Skeletal muscle cell (primary cell): ENCODE measurements at regions not wholly inside any gene's neighbourhood (a gene's known extent, or its start where the extent isn't known, plus 50 kb on each side); places are given as distances from the start of the nearest gene placed in this dataset.
A peak's percentile ranks its signal among the peaks of the same experiment; 100 is the strongest.
"Not testable (repeated sequence)": the region's sequence is repeated elsewhere in the genome, so short reads cannot be mapped to it uniquely, and the experiment has no call there.

Experiments used
- DNase-seq: peaks from one replicate; pipeline ENCODE4 v3.0.0-alpha.2; 2010; ENCODE audit warnings: low read depth
- H3K4me3 ChIP-seq: 2 replicates; pipeline ENCODE4 v1.5.1; 2011; ENCODE audit warnings: low read depth, mild to moderate bottlenecking, control low read depth, low read length, moderate library complexity

DNA sequence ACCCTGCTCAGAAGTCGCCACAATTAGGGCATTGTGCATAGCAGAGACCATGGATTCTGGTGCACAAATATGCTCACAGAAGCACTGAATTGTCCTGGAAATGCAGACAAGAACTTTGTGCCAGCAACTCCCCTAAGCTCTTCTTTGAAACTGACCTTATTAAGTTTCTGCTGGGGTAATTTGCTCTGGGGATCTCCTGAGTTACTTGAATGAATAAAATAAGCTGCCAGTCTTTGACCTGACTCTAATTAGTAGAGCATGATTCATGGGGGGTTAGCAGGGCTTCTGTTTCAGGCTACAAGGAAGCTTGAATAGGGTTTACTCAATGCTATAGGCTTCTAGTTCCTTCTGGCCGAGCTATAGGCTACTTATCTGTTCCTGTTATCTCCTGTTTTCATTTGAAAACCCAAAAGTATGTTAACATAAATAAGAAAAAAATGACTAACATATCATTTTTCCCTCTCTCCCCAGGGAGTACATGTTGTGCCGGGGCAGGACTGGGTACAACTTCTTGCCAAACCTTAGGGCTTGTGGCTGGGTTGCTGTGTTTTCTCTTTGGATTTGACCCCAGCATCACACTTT lies 169.0 kb upstream of the TMEM229A start:
- no peak for DNase-seq
- H3K4me3 ChIP-seq = no peak overlapping the region

DNA sequence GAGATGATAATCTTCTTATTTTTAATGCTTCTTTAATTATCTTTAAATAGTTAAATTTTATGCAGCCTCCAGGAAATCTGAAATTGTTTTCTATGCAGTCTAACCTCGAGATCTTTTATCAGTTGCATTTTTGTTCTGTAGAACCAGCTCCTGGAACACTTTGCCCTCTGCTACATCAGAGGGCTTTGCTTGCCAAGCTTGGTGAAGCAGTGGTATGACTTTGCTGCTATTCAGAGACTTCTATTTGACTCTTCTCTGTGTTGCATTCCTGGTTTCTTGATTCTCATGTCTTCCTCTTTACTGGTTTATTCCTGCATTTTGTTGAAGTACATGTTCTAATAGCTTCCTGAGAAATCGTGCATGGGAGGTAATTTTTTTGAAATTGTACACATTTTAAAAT lies 163.7 kb upstream of the TMEM229A start:
- H3K4me3 ChIP-seq = no peak overlapping the region
- DNase-seq = no peak

DNA sequence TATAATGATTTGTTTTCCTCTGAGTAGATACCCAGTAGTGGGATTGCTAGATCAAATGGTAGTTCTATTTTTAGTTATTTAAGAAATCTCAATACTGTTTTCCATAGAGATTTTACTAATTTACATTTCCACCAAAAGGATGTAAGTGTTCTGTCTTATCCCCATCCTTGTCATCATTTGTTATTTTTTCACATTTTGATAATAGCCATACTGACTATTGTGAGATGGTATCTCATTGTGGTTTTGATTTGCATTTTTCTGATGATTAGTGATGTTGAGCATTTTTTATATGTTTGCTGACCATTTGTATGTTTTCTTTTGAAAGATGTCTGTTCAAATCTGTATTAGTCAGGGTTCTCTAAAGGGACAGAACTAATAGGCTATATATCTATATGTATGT lies 160.0 kb upstream of the TMEM229A start:
- DNase-seq = no peak
- H3K4me3 ChIP-seq = no peak overlapping the region

DNA sequence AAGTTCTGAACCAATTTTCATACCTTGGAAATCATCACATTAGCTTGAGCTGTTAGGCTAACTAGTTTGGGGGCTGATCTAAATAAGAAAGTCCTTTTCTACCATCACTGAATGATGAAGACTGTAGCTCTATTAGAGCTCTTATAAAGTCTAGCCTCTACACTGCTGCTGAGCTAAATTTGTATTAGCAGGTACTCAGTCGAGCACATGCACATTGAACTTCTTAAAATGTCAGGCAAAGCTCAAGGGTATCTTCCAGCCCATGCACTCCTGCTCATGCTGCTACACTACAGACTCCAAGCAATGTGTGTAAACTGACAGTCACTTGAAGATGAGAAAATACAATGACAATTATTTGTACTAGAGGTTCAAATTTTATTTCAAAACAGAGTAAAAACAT lies 158.8 kb upstream of the TMEM229A start:
- H3K4me3 ChIP-seq = no peak overlapping the region
- DNase-seq = no peak

DNA sequence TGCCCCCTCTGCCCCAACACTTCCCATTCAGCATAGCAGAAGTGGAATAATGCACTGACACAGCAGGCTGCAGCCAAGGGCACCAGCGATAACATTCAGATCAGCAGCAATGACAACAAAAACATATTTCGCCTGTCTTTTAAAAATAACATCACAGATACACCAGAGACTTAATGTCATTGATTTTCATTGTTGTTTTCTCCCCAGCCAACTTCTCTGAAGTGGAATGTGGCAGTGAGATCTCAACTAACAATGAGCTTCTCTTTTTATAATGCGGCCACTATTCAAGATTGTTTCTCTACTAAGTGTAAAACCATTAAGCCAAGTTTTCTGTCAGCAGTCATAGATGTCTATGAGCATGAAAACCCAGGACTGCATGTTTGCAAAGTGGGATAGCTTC lies 158.2 kb upstream of the TMEM229A start:
- no peak overlapping the region for H3K4me3 ChIP-seq
- DNase-seq = no peak

DNA sequence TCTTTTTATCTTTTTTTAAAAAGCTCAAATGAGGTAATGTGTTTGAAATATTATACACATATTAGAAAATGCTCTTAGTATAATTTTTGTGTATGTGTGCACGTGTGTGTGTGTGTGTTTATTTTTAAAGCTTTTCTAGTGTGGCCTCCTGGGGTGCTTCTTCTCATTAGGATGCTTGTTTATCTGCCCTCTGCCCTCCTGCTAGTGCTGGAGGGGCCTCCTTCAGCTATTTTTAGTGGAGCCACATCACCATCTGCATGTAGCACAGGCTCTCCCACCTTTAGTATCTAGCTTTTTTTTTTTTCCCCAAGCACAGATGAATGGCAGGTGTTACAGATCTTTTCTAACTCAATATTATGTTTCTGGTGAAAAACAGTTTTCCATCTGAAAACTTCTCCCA lies 155.7 kb upstream of the TMEM229A start:
- H3K4me3 ChIP-seq = no peak overlapping the region
- no peak for DNase-seq

DNA sequence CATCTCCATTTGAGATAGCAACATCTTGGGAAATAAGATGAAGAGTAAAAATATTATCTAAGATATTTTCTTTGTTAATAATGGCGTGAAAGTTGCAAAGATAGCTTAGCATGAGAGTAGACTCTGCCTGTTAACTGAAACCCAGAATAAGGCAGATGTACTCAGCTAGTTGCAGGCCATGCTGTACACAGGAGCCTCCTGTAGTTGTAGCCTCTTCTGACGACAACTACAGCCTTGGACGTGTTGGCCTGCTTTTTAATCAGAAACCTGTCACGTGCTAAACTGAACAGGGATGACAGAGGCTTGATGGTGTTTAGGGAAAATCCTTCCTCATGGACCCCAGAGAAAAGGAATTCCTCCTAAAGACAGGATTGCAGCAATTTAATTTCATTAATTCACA lies 155.1 kb upstream of the TMEM229A start:
- DNase-seq = no peak
- H3K4me3 ChIP-seq = no peak overlapping the region

DNA sequence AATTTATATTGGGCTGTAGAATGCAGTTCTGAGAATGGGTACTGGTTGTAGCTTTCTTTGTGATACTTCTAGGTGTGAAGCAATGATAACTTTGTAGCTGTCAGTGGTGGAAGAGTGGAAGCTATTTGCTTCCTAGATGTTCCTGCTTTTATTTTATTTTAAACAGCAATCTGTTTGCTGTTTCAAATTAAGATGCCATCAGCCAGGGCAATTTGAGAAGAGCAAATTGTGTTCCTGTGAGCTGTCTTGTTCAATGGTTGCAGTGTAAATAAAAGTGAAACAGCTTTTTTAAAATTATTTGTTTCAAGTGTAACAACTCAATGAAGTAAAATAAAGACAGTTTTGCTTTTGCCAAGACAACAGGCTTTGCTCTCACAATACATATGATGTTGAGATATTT lies 150.8 kb upstream of the TMEM229A start:
- no peak overlapping the region for H3K4me3 ChIP-seq
- DNase-seq = no peak

DNA sequence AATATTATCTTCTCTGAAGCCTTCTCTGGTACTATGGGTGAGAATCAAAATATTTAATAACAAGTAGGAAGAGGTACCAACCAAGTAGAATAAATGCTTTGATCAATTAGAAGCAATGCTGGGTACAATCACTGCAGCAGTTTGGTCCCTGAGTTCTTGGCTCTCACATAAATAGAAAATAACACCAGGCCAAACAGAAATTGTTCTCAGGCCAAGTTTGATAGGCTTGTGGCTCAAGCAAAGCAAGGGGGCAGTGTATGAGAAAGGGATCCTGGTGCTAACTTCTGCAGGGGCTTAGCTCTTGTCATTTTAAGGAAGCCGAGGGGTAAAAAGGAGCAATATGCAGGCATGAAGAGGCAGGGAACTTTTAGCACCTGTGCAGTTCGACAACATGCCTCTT lies 146.8 kb upstream of the TMEM229A start:
- H3K4me3 ChIP-seq = no peak overlapping the region
- DNase-seq = no peak

DNA sequence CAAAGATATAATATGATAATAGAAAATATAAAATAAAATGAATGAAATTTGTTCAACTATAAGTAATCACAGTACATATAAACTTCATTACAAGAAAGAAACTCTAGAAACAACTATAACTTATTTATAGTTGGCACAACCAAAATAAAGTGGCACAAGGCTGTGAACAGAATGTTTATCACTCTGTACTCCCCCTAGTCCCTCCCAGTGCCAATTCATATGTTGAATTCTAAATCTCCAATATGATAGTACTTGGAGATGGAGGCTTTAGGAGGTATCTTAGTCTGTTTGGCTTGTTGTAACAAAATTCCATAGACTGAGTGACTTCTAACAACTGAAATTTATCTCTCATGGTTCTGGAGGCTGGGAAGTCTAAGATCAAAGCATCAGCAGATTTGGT lies 145.0 kb upstream of the TMEM229A start:
- DNase-seq = no peak
- H3K4me3 ChIP-seq = no peak overlapping the region

DNA sequence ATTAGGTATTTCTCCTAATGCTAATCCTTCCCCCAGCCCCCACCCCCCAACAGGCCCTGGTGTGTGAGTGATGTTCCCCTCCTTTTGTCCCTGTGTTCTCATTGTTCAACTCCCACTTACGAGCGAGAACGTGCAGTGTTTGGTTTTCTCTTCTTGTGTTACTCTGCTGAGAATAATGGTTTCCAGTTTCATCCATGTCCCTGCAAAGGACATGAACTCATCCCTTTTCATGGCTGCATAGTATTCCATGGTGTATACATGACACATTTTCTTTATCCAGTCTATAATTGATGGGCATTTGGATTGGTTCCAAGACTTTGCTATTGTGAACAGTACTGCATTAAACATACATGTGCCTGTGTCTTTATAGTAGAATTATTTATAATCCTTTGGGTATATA lies 138.9 kb upstream of the TMEM229A start:
- not testable (repeated sequence) for H3K4me3 ChIP-seq, DNase-seq

DNA sequence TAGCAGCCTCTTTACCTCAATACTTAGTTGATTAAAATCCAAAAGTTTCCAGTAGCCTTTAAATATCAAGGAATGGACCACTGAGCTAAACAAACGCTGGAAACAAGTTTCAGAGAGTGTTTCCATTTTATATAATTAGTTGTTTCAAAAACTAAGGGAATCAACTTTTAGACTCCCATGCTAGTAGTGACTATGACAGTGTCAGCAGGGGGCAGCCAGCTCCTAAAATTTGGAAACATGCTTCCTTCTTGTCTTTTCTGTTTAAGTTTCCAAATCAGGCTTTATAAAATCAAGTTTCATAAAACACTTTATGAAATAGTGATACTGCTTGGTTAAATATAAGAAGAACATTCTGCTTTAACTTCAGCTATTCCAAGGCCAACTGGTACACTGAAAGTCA lies 138.2 kb upstream of the TMEM229A start:
- no peak for DNase-seq
- no peak overlapping the region for H3K4me3 ChIP-seq

DNA sequence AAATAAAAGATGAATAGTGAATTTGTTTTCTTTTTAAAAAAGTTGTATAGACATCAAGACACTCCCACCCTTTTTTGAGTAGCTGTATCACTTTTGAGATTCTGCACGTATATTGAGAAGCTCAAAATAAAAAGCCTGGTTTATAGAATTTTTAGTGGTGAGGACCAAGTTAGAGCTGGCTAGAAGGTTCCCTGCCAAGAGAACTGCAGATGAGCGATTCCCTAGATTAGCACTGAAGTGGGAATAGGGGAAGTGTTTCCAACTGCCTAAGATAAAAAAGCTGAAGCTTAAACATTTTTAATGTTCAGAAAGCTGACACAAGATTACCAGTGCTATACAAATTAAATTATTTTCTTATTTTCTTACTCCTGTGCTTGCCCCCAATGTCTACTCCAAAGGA lies 135.7 kb upstream of the TMEM229A start:
- DNase-seq = no peak
- no peak overlapping the region for H3K4me3 ChIP-seq

DNA sequence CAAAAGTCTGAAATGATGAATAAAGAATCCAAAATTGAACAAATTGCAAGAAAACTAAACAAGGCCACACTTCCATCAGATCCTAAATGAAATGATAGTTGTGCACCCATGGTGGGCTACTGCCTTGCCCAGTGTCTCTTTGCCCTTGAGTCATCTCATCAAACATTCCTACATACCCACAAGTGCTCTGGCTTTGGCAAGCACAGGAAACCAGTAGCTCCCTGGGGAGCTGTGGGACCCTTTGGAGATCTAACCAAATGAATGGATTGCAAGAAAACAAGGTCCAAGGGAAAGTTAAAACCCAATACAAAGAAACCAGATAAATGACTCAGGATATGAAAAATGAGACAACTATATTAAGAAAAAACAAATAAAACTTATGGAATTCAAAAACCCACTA lies 129.8 kb upstream of the TMEM229A start:
- H3K4me3 ChIP-seq = no peak overlapping the region
- DNase-seq = no peak

DNA sequence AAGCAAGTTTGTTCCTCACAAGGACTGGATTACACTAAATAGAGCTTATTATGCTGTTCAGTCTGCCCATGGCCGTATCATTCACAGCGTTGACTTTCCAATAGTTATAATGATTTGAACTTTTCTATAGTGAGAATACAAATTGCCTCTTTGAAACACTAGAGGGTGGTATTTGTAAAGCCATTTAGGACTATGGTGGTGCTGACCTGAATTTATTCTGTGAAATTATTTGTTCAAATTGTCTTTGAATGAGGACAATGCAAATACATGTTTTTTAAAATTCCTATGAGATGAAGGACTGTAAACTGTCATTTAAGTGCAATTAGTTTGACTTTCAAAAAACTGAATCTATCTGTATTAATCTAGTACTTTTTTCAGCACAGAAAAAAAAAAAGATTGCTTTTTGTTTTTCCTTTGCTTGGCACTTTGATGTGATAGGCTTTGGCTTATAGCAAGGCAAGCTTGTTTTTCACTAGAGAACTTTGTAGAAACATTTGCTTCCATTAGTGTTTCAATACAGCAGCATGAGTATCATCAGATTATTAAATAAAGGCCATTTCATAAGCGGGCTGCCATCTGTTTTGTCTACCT lies 122.7 kb upstream of the TMEM229A start:
- no peak for DNase-seq

DNA sequence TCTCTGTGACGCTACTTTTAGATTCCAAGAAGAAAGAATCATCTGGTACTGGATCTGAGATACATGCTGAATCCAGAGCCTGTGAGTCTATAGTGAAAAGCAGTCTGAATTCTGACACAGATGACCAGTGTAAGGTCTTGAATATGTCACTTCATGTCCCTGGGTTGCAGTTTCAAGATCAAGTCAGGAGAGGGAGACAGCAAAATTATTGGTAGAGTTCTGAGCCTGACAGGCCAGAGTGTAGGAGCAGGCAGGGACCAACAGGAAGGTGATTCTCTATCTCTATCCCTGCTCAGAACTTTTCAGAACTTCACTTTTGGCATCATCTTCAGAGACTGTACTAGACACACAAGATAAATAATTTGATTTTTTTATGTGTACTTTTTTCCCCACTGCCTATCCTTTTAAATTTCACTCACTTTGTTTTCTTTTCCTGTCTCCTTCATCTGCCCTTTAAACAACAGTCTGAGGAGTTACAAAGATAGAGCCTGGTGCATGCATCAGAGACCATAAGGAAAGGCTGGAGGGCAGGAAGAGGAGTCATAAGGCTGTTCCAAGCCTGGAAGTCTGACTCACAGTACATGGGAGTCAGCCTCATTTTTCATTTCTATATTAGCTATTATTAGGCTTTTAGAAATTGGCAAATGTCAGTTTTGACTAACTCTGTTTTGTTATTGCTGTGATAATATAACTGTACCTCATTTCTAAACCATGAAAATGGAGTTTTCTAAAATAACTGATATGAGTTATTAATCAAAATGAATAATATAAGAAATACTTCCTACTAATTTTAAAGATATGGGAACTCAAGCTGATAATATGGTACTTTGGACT lies 120.2 kb upstream of the TMEM229A start:
- H3K4me3 ChIP-seq = no peak overlapping the region
- DNase-seq = peak; percentile 9

More for the DNA sequence above, 122.7 kb upstream of the TMEM229A start:
- no peak overlapping the region for H3K4me3 ChIP-seq

DNA sequence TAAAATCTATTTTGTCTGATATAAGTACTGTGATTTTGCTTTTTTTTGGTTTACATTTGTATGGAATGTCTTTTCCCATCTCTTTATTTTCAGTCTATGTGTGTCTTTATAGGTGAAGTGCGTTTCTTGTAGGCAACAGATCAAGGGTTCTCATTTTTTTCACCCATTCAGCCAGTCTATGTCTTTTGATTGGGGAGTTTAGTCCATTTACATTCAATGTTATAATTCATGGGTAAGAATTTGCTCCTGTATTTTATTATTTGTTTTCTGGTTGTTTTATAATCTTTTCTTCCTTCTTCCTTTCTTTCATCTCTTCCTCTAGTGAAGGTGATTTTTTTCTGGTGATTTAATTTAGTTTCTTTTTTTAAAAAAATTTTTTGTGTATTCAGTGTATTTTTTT lies 104.8 kb upstream of the TMEM229A start:
- no peak for DNase-seq
- no peak overlapping the region for H3K4me3 ChIP-seq

DNA sequence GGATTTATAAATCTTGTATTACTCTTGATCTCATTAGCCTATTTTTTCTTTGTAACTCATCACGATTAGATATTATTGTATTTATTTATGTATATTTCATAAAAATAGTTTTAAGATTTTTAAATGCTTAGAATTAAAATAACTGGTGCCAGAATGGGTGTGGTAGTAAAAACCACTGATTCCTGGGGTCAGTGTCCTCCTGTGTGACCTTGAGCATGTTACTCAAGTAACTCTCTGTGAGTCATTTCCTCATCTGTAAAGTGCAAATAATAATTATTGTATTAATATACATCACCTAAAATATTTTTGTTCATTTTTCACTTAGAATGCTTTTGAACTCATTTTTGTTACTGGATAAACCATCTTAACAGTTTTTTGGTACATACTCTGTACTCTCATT lies 91.3 kb upstream of the TMEM229A start:
- no peak for DNase-seq
- no peak overlapping the region for H3K4me3 ChIP-seq

DNA sequence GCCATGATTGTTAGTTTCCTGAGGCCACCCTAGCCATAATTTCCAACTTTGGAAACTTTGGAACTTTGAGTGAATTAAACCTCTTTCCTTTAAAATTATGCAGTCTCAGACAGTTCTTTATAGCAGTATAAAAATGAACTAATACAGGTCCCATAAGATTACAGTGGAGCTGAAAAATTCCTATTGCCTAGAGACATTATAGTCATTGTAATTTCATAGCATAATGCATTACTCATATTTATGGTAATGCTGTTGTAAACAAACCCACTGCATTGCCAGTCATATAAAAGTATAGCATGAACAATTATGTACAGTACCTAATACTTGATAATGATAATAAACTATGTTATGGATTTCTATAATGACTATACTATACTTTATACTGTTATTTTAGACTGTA lies 88.0 kb upstream of the TMEM229A start:
- no peak overlapping the region for H3K4me3 ChIP-seq
- no peak for DNase-seq

DNA sequence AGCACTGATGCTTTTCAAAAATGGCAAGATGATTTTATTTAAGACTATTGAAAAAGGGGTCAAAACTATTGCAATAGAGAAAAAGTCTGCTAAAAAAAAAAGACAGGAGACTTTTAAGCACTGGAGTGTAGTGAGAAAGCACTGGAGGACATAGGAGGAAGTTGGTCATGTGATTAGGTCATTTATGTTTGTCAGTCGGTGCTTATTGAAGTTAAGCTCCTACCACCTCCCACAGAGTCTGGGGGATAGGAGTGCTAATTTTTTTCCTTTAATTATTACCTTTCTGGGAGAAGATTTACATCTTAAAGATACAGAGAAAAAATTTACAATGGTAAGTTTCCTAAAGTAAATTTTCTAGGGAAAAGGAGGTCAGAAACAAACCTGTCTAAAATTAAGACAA lies 80.2 kb upstream of the TMEM229A start:
- no peak overlapping the region for H3K4me3 ChIP-seq
- DNase-seq = no peak

DNA sequence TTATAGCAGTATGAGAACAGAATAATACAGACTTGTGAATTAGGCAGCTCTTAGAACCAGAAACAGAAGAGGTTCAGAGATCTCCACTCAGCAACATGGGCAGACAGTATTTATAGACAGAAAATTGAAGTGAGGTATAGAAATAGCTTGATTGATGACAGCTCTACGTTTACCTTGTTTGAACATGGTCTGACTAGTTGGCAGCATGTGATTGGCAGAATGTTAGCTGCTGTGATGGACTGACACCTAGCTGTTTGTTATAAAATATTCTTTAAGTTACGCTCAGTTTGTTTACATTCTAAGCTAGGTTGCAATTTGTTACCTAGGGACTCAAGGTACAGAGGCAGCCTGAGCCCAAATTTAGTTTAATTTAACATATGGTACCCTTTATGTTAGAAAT lies 73.7 kb upstream of the TMEM229A start:
- DNase-seq = no peak
- no peak overlapping the region for H3K4me3 ChIP-seq
